Esophagus muscularis mucosa (tissue), 4 donors: ENCODE measurements at regions not wholly inside any gene's neighbourhood (a gene's known extent, or its start where the extent isn't known, plus 50 kb on each side); places are given as distances from the start of the nearest gene placed in this dataset.

Experiments
- DNase-seq: peaks from one replicate; pipeline ENCODE4 v3.0.0-alpha.2; 2017; ENCODE audit errors: extremely low spot score
- H3K27ac ChIP-seq, 4 donors: fragments of 200-600 bp; sonication (generic); replicated peaks in 1 of 4; 1 replicate in 3 of 4; 2 replicates in 1 of 4; pipeline ENCODE4 v1.5.1; 2016 to 2019; ENCODE audit warnings: mild to moderate bottlenecking in 1 of 4
- H3K27me3 ChIP-seq, 4 donors: fragments of 200-600 bp; sonication (generic); one replicate each; pipeline versions ENCODE4 v1.5.1 to v1.6.0; 2016 to 2019
- H3K36me3 ChIP-seq, 4 donors: fragments of 200-600 bp; sonication (generic); one replicate each; pipeline ENCODE4 v1.5.1; 2016 to 2019
- H3K4me1 ChIP-seq, 4 donors: fragments of 200-600 bp; sonication (generic); one replicate each; pipeline ENCODE4 v1.5.1; 2016 to 2019
- H3K4me3 ChIP-seq, 4 donors: fragments of 200-600 bp; sonication (generic); 1 replicate in 2 of 4; 2 replicates in 2 of 4; pipeline ENCODE4 v1.5.1; 2016 to 2019; ENCODE audit warnings: mild to moderate bottlenecking in 4 of 4, moderate library complexity in 1 of 4
- H3K9me3 ChIP-seq, 4 donors: fragments of 200-600 bp; sonication (generic); 1 replicate in 3 of 4; 2 replicates in 1 of 4; pipeline ENCODE4 v1.5.1; 2016 to 2019
- EP300 ChIP-seq: sonication (generic); formaldehyde crosslinking; IDR thresholded peaks from one replicate; pipeline ENCODE4 v1.6.1; 2017; ENCODE audit warnings: antibody characterized with exemption
- POLR2A ChIP-seq: fragments of 450-650 bp; IDR thresholded peaks from one replicate; pipeline ENCODE4 v1.6.1; 2017; ENCODE audit warnings: antibody characterized with exemption, moderate library complexity, mild to moderate bottlenecking, low read depth
- POLR2AphosphoS5 ChIP-seq, 2 donors: sonication (generic); formaldehyde crosslinking; IDR thresholded peaks; one replicate each; pipeline ENCODE4 v1.6.1; 2017; ENCODE audit warnings: antibody characterized with exemption in 2 of 2
- WGBS: methylation state at CpG from one replicate; pipeline ENCODE4 v1.1.5; 2018; 5-methylcytosine and 5-hydroxymethylcytosine counted together
- intact Hi-C: fragments of 100-400 bp; cut with DNase I; formaldehyde crosslinking; loops from one replicate; pipeline ENCODE4 v1.15.1; 2023
- TF ChIP-seq, protein P1 (sequence below), 3 experiments: fragments of 200-600 bp in 2 of 3; fragments of 450-650 bp in 1 of 3; sonication (generic) in 2 of 3; IDR thresholded peaks; one replicate each; pipeline ENCODE4 v1.5.1; 2017 to 2019; ENCODE audit warnings: antibody characterized with exemption in 3 of 3, mild to moderate bottlenecking in 2 of 3, moderate library complexity in 1 of 3

DNA sequence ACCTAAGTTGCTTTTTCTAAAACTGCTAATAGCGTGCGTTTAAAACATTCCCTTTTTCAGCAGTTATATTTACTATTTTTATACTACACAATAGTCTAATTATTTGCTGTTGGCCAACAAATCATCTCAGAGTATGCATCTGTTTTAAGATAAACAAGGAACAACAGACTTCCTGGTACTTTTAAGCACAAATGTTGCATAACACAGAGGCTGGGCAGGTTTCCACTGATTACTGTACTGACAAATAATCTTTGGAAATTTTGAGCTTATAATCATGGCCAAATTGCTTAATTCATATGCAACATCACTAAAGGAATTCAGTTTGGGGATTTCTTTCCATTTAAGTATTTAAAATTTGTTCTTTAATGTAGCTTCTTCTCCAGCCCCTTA is 737.4 kb upstream of the SALL3 start:
- whole genome bisulfite sequencing: 41% methylated on average over 2 of the region's 2 CpGs
- no peaks in the 10 kb centered on the region for H3K36me3 ChIP-seq
- H3K4me3 ChIP-seq: peak overlapping the region in 1 of 4 donors; percentile 22
- peaks cover 0 to 4% (median 0%) of the 10 kb centered on the region in 4 donors for H3K4me1 ChIP-seq
- peaks cover 0 to 25% (median 0%) of the 10 kb centered on the region in 4 donors for H3K27me3 ChIP-seq
- no peaks in the 10 kb centered on the region for H3K9me3 ChIP-seq
- intact Hi-C loops: no loop called here
- no peak for DNase-seq
- TF ChIP-seq POLR2AphosphoS5 (IDR thresholded peaks at IDR 0.05): peak in 1 of 2 donors; percentile 11
- TF ChIP-seq POLR2A: no peak
- TF ChIP-seq, protein P1, sequence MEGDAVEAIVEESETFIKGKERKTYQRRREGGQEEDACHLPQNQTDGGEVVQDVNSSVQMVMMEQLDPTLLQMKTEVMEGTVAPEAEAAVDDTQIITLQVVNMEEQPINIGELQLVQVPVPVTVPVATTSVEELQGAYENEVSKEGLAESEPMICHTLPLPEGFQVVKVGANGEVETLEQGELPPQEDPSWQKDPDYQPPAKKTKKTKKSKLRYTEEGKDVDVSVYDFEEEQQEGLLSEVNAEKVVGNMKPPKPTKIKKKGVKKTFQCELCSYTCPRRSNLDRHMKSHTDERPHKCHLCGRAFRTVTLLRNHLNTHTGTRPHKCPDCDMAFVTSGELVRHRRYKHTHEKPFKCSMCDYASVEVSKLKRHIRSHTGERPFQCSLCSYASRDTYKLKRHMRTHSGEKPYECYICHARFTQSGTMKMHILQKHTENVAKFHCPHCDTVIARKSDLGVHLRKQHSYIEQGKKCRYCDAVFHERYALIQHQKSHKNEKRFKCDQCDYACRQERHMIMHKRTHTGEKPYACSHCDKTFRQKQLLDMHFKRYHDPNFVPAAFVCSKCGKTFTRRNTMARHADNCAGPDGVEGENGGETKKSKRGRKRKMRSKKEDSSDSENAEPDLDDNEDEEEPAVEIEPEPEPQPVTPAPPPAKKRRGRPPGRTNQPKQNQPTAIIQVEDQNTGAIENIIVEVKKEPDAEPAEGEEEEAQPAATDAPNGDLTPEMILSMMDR (IDR thresholded peaks at IDR 0.05): no peak
- H3K27ac ChIP-seq: peak overlapping the region in 1 of 4 donors; percentile 36

DNA sequence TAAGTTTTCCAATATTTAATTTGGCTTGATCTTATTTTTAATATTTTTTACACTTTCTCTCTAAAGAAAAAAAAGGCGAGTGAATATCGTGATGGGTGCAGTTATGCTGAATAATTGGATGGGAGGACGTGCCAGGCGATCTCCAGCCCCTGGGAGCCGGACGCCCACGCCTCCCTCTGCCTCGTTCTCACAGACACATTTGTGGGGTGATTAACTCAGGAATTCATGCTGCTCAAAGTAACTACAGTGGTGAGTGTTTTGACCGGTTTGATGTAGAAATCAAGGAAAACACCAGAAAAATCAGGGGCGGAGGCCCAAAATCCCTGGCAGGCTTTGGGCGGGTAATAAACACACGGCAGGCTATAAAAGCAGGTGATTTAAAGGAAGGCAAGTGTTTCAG is 736.8 kb upstream of the SALL3 start:
- intact Hi-C loops: no loop called here
- H3K27ac ChIP-seq: peak overlapping the region in 1 of 4 donors; percentile 36
- 48% methylated on average over 12 of the region's 12 CpGs for WGBS
- TF ChIP-seq POLR2A: no peak
- no peak for DNase-seq
- H3K4me1 ChIP-seq: peaks cover 0 to 4% (median 0%) of the 10 kb centered on the region in 4 donors
- no peaks in the 10 kb centered on the region for H3K9me3 ChIP-seq
- no peaks in the 10 kb centered on the region for H3K36me3 ChIP-seq
- no peak overlapping the region for H3K4me3 ChIP-seq
- peaks cover 0 to 30% (median 0%) of the 10 kb centered on the region in 4 donors for H3K27me3 ChIP-seq

DNA sequence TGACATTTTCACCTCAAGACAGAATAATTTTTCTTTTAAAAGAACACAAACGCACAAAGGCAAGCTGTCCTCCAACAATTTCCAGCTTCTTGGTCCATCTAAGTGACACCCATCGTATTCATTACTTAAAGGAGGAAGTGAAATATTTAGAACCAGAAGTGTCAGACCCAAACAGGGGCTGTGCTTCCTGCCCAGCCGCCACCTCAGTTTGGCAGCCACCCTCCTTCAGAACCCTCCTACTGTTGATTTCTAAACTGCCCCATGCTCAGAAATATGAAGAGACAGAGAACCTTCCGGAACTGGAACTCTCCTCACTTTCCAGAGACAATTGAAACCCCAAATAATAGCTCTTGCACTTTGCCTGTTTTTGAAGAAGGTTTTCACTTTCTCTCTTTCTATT is 734.8 kb upstream of the SALL3 start:
- Histone ChIP-seq H3K27me3 (peaks cover 0 to 31% (median 0%) of the 10 kb centered on the region in 4 donors), H3K4me1 (peaks cover 0 to 4% (median 0%) of the 10 kb centered on the region in 4 donors), H3K36me3 (no peaks in the 10 kb centered on the region), H3K4me3 (no peak overlapping the region), H3K9me3 (no peaks in the 10 kb centered on the region), H3K27ac (no peak overlapping the region)
- intact Hi-C loops: no loop called here
- WGBS: 79% methylated on average over 4 of the region's 4 CpGs
- DNase-seq: no peak
- TF ChIP-seq, protein P1 (IDR thresholded peaks at IDR 0.05): no peak
- TF ChIP-seq POLR2AphosphoS5 (IDR thresholded peaks at IDR 0.05) (no peak), EP300 (no peak), POLR2A (no peak)

DNA sequence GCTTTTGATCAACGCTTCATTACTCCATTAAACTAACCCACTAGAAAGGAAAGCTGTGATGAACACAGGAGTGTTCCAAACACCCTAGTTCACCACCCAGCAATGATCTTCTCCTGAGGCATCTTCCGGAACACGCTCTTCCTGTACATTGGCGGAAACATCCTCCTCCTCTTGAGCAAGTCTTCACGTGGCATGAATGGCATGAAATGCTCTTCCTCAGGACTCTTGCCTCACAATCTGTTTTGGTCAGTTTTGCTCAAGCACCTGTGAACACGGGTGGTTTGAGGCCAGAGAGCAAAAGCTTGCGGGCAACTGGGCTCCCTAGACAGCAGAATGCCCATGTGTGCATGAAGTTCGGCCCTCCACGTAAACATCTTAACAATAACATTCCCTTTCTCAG is 734.2 kb upstream of the SALL3 start:
- 87% methylated on average over 9 of the region's 9 CpGs for whole genome bisulfite sequencing
- Histone ChIP-seq H3K9me3 (no peaks in the 10 kb centered on the region), H3K27me3 (peaks cover 0 to 31% (median 0%) of the 10 kb centered on the region in 4 donors), H3K36me3 (no peaks in the 10 kb centered on the region), H3K4me1 (peaks cover 0 to 4% (median 0%) of the 10 kb centered on the region in 4 donors), H3K27ac (no peak overlapping the region), H3K4me3 (no peak overlapping the region)
- TF ChIP-seq, protein P1 (IDR thresholded peaks at IDR 0.05): no peak
- TF ChIP-seq EP300 (no peak), POLR2AphosphoS5 (IDR thresholded peaks at IDR 0.05) (no peak), POLR2A (no peak)
- no peak for DNase-seq
- intact Hi-C loops: no loop called here

GRCh38 chr18:78246050-78246449 is 733.6 kb upstream of the SALL3 start:
- Histone ChIP-seq H3K36me3 (no peaks in the 10 kb centered on the region), H3K9me3 (no peaks in the 10 kb centered on the region), H3K27ac (no peak overlapping the region), H3K27me3 (peaks cover 0 to 31% (median 0%) of the 10 kb centered on the region in 4 donors), H3K4me1 (peaks cover 0 to 4% (median 0%) of the 10 kb centered on the region in 4 donors), H3K4me3 (no peak overlapping the region)
- 79% methylated on average over 8 of the region's 8 CpGs for WGBS
- intact Hi-C loops: no loop called here
- no peak for DNase-seq
- TF ChIP-seq POLR2AphosphoS5 (IDR thresholded peaks at IDR 0.05) (no peak), POLR2A (no peak), EP300 (no peak)
- TF ChIP-seq, protein P1 (IDR thresholded peaks at IDR 0.05): no peak
